HG02798 (cell line): ENCODE measurements at regions not wholly inside any gene's neighbourhood (a gene's known extent, or its start where the extent isn't known, plus 50 kb on each side); places are given as distances from the start of the nearest gene placed in this dataset.
"Not testable (repeated sequence)": the region's sequence is repeated elsewhere in the genome, so short reads cannot be mapped to it uniquely, and the experiment has no call there.

Experiments
- ATAC-seq: cut with Tn5 transposase; IDR thresholded peaks from one replicate; pipeline ENCODE4 v1.9.1; 2021; ENCODE audit warnings: mild to moderate bottlenecking; ENCODE audit not compliant: unreplicated experiment, poor library complexity

- ATAC-seq = no peak
Observed at GRCh38 chrX:45554736-45555135, 354.1 kb upstream of the DIPK2B start.

- no peak for ATAC-seq
Observed at GRCh38 chrX:45553417-45553816, 352.7 kb upstream of the DIPK2B start.

- not testable (repeated sequence) for ATAC-seq
Observed at GRCh38 chrX:45546697-45547096, 346.0 kb upstream of the DIPK2B start.

- ATAC-seq = no peak
Observed at GRCh38 chrX:45540181-45540580, 339.5 kb upstream of the DIPK2B start.

GRCh38 chrX:45537936-45538335, 337.3 kb upstream of the DIPK2B start:
- no peak for ATAC-seq

- no peak for ATAC-seq
Observed at GRCh38 chrX:45527834-45528233, 327.2 kb upstream of the DIPK2B start.

GRCh38 chrX:45524805-45525204, 324.1 kb upstream of the DIPK2B start:
- no peak for ATAC-seq

- ATAC-seq = no peak
Observed at GRCh38 chrX:45524296-45524695, 323.6 kb upstream of the DIPK2B start.

GRCh38 chrX:45518552-45518951, 317.9 kb upstream of the DIPK2B start:
- no peak for ATAC-seq

GRCh38 chrX:45517090-45517973, 316.7 kb upstream of the DIPK2B start:
- no peak for ATAC-seq

- ATAC-seq = no peak
Observed at GRCh38 chrX:45515262-45516215, 314.9 kb upstream of the DIPK2B start.

- ATAC-seq = no peak
Observed at GRCh38 chrX:45513042-45513441, 312.4 kb upstream of the DIPK2B start.

- ATAC-seq = no peak
Observed at GRCh38 chrX:45508454-45508853, 307.8 kb upstream of the DIPK2B start.

GRCh38 chrX:45506149-45506730, 305.6 kb upstream of the DIPK2B start:
- no peak for ATAC-seq

- ATAC-seq = no peak
Observed at GRCh38 chrX:45505214-45505613, 304.5 kb upstream of the DIPK2B start.

- not testable (repeated sequence) for ATAC-seq
Observed at GRCh38 chrX:45503787-45504362, 303.2 kb upstream of the DIPK2B start.

- ATAC-seq = no peak
Observed at GRCh38 chrX:45502396-45502795, 301.7 kb upstream of the DIPK2B start.

GRCh38 chrX:45497290-45497689, 296.6 kb upstream of the DIPK2B start:
- ATAC-seq = no peak

GRCh38 chrX:45485719-45486118, 285.0 kb upstream of the DIPK2B start:
- no peak for ATAC-seq

- no peak for ATAC-seq
Observed at GRCh38 chrX:45479835-45480422, 279.3 kb upstream of the DIPK2B start.
